ENCODE measurements at regions not wholly inside any gene's neighbourhood (a gene's known extent, or its start where the extent isn't known, plus 50 kb on each side); places are given as distances from the start of the nearest gene placed in this dataset.
"Not testable (repeated sequence)": the region's sequence is repeated elsewhere in the genome, so short reads cannot be mapped to it uniquely, and the experiment has no call there.

GRCh38 chr3:157920822-157921700 lies 185.2 kb downstream of the SHOX2 start:
- no peak for DNase-seq (ENCODE audit: low spot score)

DNA sequence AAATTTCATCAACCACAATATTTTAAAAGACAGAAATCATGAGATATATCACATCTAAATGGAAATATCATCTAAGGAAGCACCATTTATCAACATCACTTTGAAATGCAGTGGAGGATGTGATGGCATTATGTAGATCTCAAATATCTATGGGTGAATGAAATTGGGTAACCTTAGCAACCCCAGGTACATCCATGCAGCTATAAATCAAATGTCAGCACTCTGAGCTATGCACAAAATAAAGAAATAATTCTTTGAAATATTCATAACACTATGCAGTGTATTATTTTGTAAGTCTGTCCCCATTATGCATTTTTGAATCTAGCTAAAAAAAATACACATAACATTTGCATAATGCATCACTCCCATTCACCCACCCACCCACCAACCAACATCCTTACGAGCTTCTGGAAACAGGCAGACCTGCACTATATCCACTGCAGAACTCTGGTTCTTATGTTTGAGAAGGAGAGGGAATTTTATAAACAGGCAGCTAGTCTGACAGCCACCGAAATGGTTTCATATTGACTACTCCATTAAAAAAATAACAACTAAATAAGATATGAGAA lies 186.8 kb downstream of the SHOX2 start:
- no peak for DNase-seq (ENCODE audit: low spot score)

DNA sequence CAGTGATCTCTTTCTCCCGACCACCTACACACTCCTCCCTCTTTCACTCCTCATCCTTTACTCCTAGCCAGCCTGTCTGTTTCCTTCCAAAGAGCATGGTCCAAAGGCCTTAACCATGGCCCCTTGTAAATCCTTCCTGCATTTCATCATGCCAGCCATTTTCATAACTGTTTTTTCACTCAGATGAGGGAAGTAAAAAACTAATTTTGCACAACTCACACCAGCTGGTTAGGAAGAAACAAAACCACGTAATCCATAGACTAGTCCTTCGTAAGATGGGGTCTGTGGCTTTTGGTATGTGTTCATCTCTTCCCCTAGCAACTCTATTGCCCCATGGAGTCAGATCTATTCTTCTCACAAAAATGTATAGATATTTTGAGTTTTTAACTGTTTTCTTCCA lies 187.8 kb downstream of the SHOX2 start:
- no peak for DNase-seq (ENCODE audit: low spot score)

DNA sequence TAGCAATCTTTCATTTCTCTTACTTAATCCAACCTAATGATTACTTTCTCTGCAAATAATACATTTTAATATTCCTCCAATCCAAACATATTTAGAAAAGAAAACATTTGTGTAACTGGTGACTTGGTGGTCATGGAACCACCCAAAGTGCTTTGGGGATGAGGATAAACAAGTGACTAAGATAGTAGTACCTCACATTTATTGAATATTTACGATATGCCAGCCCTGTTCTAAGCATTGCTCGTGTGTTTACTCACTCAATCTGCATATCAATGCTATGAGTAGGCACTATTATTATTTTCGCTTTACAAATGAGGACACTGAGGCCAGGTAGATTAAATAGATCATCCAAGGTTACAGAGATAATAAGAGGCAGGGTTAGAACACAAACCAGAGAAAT lies 189.5 kb downstream of the SHOX2 start:
- no peak for DNase-seq (ENCODE audit: low spot score)

- no peak for DNase-seq (ENCODE audit: low spot score)
These were observed 191.3 kb downstream of the SHOX2 start for GRCh38 chr3:157914882-157915281.

GRCh38 chr3:157913741-157914150 lies 192.5 kb downstream of the SHOX2 start:
- DNase-seq (ENCODE audit: low spot score): no peak

- no peak for DNase-seq (ENCODE audit: low spot score)
These were observed 193.4 kb downstream of the SHOX2 start for GRCh38 chr3:157912514-157913451.

GRCh38 chr3:157906627-157907026 lies 199.6 kb downstream of the SHOX2 start:
- DNase-seq (ENCODE audit: low spot score): no peak

GRCh38 chr3:157905885-157906284 lies 200.3 kb downstream of the SHOX2 start:
- no peak for DNase-seq (ENCODE audit: low spot score)

DNA sequence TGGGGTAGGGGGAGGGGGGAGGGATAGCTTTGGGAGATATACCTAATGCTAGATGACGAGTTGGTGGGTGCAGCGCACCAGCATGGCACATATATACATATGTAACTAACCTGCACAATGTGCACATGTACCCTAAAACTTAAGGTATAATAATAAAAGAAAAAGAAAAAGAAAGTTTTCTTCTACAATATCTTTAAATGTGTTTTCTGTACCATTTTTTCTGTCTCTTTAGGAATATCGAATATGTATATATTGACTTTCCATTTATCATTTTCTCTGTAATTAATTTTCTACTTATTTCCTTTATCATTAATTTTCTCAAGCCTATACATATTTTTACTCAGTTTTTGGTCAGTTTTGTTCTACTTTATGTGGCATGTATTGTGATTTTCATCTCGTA lies 203.5 kb downstream of the SHOX2 start:
- DNase-seq (ENCODE audit: low spot score): not testable (repeated sequence)

- DNase-seq (ENCODE audit: low spot score): no peak
These were observed 218.2 kb downstream of the SHOX2 start for GRCh38 chr3:157888040-157888439.

- no peak for DNase-seq (ENCODE audit: low spot score)
These were observed 229.7 kb downstream of the SHOX2 start for GRCh38 chr3:157876556-157876955.

DNA sequence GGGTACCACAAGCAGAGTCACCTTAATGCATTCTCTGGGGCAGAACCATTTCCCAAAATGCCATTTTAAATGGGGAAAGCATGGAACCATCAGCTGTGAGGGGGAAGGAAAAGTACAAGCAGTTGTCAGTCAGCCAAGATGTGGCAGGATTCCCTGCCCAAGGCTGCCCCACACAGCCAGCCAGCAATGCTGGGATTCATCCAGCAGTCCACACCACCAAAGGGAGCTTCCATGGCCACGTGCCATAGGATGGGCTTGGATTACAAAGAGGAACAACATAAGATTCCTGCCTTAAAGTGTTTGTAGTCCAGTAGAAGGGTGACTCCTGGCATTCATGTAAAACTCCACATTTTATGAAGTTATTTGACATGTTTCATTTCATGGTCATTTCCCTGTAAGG lies 233.3 kb downstream of the SHOX2 start:
- no peak for DNase-seq (ENCODE audit: low spot score)

GRCh38 chr3:157871838-157872460 lies 234.3 kb downstream of the SHOX2 start:
- no peak for DNase-seq (ENCODE audit: low spot score)

GRCh38 chr3:157871248-157871647 lies 235.0 kb downstream of the SHOX2 start:
- no peak for DNase-seq (ENCODE audit: low spot score)

DNA sequence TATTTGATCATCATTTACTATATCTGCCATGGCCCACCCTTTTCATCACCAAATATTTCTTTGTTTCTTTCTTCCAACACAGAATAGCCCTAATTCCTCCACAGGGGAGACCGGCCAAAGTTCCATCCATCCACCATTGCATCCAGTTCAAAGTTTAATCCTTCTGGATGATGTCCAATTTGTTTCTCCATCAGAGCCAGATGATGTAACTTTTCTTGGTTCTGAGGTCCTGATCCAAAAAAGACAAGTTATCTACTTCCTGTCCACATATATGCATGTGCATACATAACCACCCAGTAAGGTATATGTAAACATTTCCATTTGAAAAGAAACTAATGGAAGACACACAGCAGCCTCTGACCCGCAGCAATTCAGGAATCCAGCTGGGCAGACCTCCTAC lies 237.3 kb downstream of the SHOX2 start:
- DNase-seq (ENCODE audit: low spot score): no peak

- DNase-seq (ENCODE audit: low spot score): no peak
These were observed 238.0 kb downstream of the SHOX2 start for GRCh38 chr3:157868196-157868595.

DNA sequence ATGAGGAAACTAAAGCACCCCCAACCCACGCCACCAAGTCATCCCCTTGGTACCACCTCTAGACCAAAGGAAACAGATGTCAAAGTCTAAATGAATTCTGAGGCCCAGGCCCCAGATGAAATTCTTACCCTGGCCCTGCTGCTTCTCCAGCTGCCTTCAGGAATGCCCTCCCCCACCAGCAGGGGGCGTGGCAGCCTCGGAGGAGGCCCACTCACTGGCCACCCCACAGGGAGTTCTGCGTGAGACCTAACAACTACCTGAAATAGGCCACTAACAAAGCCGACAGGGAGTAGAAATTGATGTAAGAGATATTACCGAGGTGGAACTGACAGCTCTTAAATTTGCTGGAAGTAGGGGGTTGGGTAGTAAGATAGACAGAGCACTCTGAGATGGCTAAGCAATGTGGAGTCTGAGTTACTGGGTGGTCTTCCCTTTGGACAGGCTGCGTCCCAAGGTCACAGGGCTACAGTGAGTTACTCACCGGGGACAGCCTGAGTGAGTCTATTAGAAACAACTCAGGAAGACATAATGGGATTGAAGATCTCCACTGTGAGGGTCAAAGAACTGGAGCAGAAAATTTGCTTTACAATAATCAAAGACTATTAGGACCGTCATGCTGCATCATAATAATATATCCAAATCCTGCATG lies 240.7 kb downstream of the SHOX2 start:
- DNase-seq (ENCODE audit: low spot score): peak; percentile 46

DNA sequence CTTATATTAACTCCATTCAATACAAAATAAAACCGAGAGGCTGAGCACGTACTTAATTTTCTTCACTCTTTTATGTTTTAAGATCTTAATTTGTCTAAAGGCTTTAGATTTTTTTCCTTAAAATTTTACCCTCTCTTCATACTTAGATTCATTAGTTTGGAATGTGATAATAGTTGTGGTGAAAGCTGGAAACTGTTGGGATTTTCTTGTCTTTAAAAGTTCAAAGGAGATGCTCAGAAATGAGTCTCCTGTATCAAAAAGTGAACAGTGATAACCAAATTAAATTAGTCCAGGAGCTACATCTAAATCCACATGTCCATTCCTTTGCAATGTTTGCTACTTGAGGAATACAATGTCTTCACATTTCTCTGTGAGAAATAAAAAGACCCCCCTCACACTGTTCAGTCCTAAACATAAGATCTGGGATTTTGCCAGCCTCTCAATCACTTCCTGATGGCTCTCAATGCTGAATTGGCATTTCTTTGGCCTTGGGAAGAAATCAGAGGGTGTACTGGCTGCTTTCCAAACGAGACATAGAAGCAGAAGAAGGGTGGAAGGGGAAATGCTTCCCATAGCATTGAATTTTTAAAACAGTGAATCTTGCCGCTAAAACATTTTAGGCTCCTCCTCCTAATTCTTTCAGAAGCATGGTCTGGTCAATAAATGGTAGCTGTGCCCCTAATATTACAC lies 245.0 kb downstream of the SHOX2 start:
- no peak for DNase-seq (ENCODE audit: low spot score)

DNA sequence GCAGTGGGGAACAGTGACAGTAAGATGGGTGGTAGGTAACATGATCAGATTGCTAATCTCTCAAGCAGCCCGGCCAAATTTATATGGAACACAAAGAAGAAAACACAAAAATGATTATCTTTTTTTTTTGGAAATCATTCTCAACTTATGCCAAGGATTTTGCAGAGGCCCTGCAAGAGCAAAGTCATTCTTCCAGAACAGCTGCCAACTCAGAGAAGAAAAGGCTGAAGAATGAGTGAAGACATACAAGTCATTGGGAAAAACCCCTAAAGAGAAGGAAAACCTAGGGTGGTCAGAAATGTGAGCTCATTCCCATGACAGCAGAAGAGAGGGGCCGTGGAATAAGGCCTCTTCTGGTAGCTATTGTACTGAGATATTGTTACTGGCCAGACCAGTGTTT lies 246.7 kb downstream of the SHOX2 start:
- DNase-seq (ENCODE audit: low spot score): no peak

- DNase-seq (ENCODE audit: low spot score): no peak
These were observed 247.4 kb downstream of the SHOX2 start for GRCh38 chr3:157858821-157859220.

Data from activated CD4-positive, alpha-beta T cell treated with anti-CD3 and anti-CD28 coated beads, Interleukin-2, Interleukin-4, amounts not matched to agents 100 ng/mL and 50 ng/mL, durations not matched to agents 16 hours and 8 hours (primary cell).